IPS DF 19.7 (cell line): ENCODE measurements at regions not wholly inside any gene's neighbourhood (a gene's known extent, or its start where the extent isn't known, plus 50 kb on each side); places are given as distances from the start of the nearest gene placed in this dataset.

ENCODE experiments used
- DNase-seq: peaks from one replicate; pipeline ENCODE4 v3.0.0-alpha.2; 2013; ENCODE audit warnings: low read depth, low spot score

GRCh38 chr2:138105358-138105757 is 141.1 kb downstream of the HNMT start:
- no peak for DNase-seq

GRCh38 chr2:138106606-138107005 is 142.3 kb downstream of the HNMT start:
- no peak for DNase-seq

DNA sequence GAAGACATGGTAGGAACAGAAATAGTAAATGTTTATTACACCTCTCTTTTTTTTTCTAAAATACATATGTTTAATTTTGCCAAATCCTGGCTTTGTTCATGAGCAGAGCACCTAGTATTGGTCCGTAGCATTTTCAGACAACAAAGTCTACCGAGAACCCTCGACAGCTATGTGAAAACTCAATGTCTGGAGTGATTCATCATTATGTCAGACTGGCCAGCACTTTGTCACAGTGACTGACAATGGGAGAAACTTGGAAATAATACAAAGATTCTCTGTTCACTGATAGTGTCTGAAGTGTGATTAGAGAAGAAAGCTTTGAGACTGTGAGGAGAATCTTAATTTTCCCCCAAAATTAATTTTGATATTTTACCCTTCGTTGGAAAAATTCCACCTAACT is 143.0 kb downstream of the HNMT start:
- DNase-seq = no peak

DNA sequence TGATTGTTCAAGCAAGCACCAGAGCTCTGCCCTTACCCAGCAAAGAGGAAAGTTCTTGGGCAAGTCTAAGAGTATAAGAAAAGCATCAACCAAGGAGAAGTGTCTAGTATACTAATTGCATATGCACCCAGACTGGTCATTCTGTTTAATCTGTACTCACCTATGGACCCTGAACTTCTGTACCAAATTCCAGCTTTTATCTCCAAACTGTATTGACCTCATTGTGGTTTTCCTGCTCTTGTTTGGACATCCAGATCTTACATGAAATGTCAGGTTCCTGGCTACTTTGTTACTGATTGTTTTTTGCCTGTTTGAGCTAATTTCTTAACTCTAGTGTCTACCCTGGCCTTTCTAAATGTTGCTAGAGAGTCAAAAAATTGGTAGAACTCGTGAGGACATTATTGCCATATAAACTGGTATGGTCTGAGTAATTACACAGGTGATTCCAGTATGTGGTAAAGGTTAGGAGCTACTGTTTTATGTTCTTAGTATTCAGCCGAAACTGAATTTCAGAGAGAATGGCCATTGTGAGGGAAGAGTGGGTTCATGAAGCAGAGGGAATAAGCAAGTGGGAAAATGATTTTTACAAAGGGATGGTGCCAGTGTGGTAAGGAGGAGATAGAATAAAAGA is 146.3 kb downstream of the HNMT start:
- DNase-seq = no peak

DNA sequence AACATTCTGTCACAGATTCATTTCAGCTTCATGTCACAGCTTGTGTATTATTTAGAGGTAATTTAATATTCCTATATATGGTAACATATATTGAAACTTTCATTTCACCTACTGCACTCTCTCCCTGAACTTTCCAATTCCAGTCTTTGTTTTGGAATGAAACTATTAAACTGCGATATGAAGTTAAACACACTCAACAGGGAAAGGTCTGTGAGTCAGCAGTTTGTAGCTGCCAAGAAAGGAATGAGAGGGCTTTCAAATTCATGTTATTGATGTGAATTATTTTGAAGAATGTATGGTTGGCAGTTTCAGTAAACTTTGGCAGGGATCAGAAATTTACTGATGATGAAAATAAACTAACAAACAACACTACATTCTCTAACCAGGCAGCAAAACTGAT is 148.3 kb downstream of the HNMT start:
- no peak for DNase-seq

GRCh38 chr2:138113871-138114525 is 149.7 kb downstream of the HNMT start:
- DNase-seq = no peak

GRCh38 chr2:138115666-138116065 is 151.4 kb downstream of the HNMT start:
- DNase-seq = no peak

- no peak for DNase-seq
Measured at GRCh38 chr2:138116456-138116855, 152.2 kb downstream of the HNMT start.

- no peak for DNase-seq
Measured at GRCh38 chr2:138121666-138122661, 157.7 kb downstream of the HNMT start.

DNA sequence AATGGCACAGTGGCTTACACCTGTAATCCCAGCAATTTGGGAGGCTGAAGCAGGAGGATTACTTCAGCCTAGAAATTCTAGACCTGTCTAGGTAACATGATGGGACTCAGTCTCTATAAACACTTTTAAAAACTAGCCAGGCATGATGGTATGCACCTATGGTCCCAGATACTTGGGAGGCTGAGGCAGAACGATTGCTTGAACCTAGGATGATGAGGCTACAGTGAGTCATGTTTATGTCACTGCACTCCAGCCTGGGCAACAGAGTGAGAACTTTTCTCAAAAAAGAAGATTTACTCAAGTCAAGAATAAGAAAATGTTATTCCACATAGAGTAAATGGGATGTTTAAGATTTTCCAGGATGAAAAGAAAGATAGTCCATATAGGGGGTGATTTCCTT is 158.6 kb downstream of the HNMT start:
- no peak for DNase-seq

- no peak for DNase-seq
Measured at GRCh38 chr2:138123741-138124140, 159.5 kb downstream of the HNMT start.

DNA sequence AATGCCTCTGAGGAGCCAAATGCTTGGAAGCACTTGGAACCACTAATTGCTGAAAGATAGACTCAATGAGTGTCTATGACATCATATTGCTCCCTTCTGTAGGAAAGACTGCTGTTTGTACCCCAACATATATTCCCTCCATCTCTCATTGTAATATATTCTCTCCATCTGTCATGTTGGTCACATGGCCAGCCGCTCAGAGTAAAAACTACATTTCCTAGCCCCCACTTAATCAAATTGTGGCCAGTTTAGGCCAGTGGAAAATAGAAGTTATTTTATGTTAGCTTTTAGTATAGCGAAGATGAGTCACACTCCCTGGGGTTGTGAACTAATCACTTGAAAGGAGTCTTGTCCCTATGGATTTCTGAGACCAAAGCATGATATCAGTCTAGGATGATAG is 160.2 kb downstream of the HNMT start:
- DNase-seq = no peak

- no peak for DNase-seq
Measured at GRCh38 chr2:138125306-138126288, 161.3 kb downstream of the HNMT start.

DNA sequence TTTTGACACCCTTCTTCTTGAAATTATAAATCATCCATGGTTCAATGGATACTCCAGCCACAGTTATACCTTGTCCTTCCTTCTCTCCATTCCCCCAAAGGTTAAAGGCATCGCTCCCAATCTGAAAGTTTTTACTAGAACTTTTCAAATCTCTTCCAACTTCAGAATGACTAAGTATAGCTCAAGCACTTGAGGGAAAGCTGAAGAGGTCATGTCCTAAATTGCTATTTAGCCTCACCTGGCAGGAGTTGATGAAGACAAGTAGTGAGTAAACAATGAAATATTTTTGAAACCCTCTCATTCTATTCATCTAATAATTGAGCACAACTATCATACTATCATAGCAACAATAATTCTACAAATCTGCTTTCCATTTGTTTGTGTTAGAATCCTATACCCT is 167.8 kb downstream of the HNMT start:
- no peak for DNase-seq

DNA sequence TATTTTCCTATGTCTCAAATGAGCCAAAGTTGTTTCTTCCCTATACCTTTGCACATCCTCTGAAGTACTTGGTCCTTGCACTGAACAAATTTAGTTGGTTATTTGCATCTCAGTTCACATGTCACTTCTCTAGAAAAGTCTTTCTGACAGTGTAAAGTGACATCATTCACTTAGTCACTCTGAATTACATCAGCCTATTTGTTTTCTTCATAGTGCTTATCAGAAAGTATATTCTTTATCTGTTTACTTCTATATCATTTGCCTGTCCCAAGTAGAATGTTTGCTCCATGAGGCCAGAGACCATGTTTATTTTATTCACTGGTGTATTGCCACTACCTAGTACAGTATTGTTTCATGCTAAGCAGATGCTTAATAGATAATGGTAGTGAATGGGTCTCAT is 173.7 kb downstream of the HNMT start:
- DNase-seq = no peak

DNA sequence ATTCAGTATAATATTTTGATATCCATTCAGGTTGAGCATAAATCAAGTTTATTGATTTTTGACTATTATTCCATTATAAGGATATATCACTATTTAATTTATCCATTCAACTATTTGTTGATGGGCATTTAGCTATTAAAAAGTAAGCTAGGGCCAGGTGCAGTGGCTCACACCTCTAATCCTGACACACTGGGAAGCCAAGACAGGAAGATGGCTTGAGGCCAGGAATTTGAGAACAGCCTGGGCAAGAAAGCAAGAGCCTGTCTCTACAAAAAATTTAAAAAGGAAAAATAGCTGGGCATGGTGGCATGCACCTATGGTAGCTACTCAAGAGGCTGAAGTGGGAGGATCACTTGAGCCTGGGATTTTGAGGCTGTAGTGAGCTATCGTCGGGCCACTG is 183.5 kb downstream of the HNMT start:
- DNase-seq = no peak

GRCh38 chr2:138155304-138155703 is 191.0 kb downstream of the HNMT start:
- no peak for DNase-seq

DNA sequence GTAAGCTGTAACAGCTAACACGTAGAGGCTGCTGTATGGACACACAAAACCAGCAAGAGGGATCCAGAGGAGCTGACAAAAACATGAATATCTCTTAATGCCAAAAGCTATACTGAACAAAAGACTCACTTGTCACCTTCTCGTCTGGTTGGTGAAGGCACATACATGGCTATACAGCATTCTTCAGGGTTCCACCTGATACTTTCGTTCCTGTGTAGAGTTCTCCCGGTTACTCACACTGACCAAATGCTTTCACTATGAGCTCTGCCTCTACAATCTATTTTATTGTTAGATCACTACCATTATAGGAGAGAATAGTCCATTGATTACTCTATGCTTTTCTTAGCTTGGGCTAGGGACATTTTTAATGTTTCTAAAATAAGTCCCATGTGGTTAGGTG is 193.1 kb downstream of the HNMT start:
- DNase-seq = no peak

DNA sequence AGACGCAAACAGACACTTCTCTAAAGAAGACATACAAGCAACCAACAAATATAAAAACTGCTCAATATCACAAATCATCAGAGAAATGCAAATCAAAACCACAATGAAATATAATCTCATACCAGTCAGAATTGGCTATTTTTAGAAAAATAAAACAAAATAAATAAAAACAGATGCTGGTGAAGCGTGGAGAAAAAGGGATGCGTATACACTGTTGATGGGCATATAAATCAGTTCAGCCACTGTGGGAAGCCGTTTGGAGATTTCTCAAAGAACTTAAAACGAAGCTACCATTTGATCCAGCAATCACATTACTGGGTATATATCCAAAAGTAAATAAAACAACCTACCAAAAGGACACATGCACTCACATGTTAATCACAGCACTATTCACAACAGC is 206.2 kb downstream of the HNMT start:
- DNase-seq = no peak

DNA sequence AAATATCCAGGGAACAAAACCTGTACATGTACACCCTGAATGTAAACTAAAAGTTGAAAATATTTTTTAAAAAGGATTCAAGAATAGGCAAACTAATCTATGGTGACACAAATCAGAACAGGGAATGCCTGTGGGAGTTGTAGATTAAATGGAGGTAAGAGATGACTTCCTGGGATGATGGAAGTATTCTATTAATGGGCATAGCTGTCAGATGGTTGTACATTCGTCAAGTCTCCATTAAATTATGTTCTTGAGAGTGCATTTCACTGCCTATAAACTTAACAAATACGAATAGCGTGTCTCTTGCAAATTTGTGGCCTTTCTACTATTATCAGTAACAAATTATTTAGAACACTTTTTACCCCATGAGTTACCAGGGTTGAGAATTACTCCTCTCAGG is 207.0 kb downstream of the HNMT start:
- no peak for DNase-seq

- no peak for DNase-seq
Measured at GRCh38 chr2:138175066-138175465, 210.8 kb downstream of the HNMT start.
